ENCODE measurements at regions not wholly inside any gene's neighbourhood (a gene's known extent, or its start where the extent isn't known, plus 50 kb on each side); places are given as distances from the start of the nearest gene placed in this dataset.

GRCh38 chr4:95898226-95898625 is 58.3 kb downstream of the PDHA2 start:
- TF ChIP-seq, protein P1, sequence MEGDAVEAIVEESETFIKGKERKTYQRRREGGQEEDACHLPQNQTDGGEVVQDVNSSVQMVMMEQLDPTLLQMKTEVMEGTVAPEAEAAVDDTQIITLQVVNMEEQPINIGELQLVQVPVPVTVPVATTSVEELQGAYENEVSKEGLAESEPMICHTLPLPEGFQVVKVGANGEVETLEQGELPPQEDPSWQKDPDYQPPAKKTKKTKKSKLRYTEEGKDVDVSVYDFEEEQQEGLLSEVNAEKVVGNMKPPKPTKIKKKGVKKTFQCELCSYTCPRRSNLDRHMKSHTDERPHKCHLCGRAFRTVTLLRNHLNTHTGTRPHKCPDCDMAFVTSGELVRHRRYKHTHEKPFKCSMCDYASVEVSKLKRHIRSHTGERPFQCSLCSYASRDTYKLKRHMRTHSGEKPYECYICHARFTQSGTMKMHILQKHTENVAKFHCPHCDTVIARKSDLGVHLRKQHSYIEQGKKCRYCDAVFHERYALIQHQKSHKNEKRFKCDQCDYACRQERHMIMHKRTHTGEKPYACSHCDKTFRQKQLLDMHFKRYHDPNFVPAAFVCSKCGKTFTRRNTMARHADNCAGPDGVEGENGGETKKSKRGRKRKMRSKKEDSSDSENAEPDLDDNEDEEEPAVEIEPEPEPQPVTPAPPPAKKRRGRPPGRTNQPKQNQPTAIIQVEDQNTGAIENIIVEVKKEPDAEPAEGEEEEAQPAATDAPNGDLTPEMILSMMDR (IDR thresholded peaks at IDR 0.05): no peak
- no peak for TF ChIP-seq POLR2A (IDR thresholded peaks at IDR 0.05)
